GM12878 (cell line): ENCODE measurements at regions not wholly inside any gene's neighbourhood (a gene's known extent, or its start where the extent isn't known, plus 50 kb on each side); places are given as distances from the start of the nearest gene placed in this dataset.

Source experiments
- ATAC-seq: fragments of 200-7000 bp; cut with Tn5 transposase; 3 replicates; pipeline ENCODE4 v1.9.1; 2020; ENCODE audit warnings: mild to moderate bottlenecking, moderate library complexity
- BruUV-seq: library from RNA; stranded (reverse); fragments of 400-500 nt; replicated peaks from 2 replicates; lab custom pipeline; 2021; lab: Mats Ljungman, UMichigan
- CTCF ChIA-PET: fragments of 300-600 bp; sonication (Branson Sonifier 250); formaldehyde crosslinking; extraction: SDS; loops from one replicate; lab custom pipeline; 2021; ENCODE audit warnings: inconsistent platforms; lab: Yijun Ruan, JAX
- POLR2A ChIA-PET: fragments of 350-600 bp; formaldehyde crosslinking; extraction: SDS; loops from one replicate; lab custom pipeline; 2021; ENCODE audit warnings: inconsistent platforms; lab: Charles Lee
- RAD21 ChIA-PET: fragments of 300-600 bp; sonication (Branson Sonifier 250); formaldehyde crosslinking; loops from one replicate; lab custom pipeline; 2023; ENCODE audit warnings: antibody characterized with exemption; ENCODE audit not compliant: unreplicated experiment; lab: Charles Lee
- SMC1A ChIA-PET: fragments of 300-600 bp; sonication (Branson Sonifier 250); formaldehyde crosslinking; loops from one replicate; lab custom pipeline; 2023; ENCODE audit not compliant: unreplicated experiment, uncharacterized antibody; lab: Charles Lee
- DNase-seq: peaks from one replicate; pipeline ENCODE4 v3.0.0-alpha.2; 2011; ENCODE audit warnings: low read depth, low spot score
- FAIRE-seq: peaks from 3 replicates; lab custom pipeline; 2011; peaks lifted over from hg19 to GRCh38; lab: Jason Lieb, UNC
- H2AFZ ChIP-seq: 2 replicates; pipeline ENCODE4 v1.6.0; 2011; ENCODE audit warnings: low read depth, low read length, control low read depth; ENCODE audit not compliant: control insufficient read depth
- H3K27ac ChIP-seq: 2 replicates; pipeline ENCODE4 v1.5.1; 2011; ENCODE audit warnings: control low read depth; ENCODE audit not compliant: control insufficient read depth, insufficient read depth
- H3K27me3 ChIP-seq, 2 experiments: replicated peaks in 1 of 2; 2 replicates each; pipeline versions ENCODE4 v1.6.0 to v1.6.1; 2011; ENCODE audit warnings: low read length in 1 of 2; ENCODE audit not compliant: control insufficient read depth in 2 of 2, insufficient read depth in 2 of 2
- H3K36me3 ChIP-seq, 2 experiments: 2 replicates each; pipeline ENCODE4 v1.5.1; 2011; ENCODE audit warnings: low read length in 1 of 2; ENCODE audit not compliant: control insufficient read depth in 2 of 2, insufficient read depth in 2 of 2
- H3K4me1 ChIP-seq: 2 replicates; pipeline ENCODE4 v1.6.1; 2011; ENCODE audit warnings: mild to moderate bottlenecking, low read length, moderate library complexity, mixed read lengths; ENCODE audit not compliant: control insufficient read depth, insufficient read depth
- H3K4me2 ChIP-seq: 2 replicates; pipeline ENCODE4 v1.6.0; 2011; ENCODE audit warnings: control low read depth; ENCODE audit not compliant: control insufficient read depth, insufficient read depth
- H3K4me3 ChIP-seq: fragments of 200-600 bp; sonication (generic); 2 replicates; pipeline ENCODE4 v1.5.1; 2016
- H3K79me2 ChIP-seq: 2 replicates; pipeline ENCODE4 v1.6.0; 2011; ENCODE audit warnings: low read length; ENCODE audit not compliant: control insufficient read depth, insufficient read depth
- H3K9ac ChIP-seq: 2 replicates; pipeline ENCODE4 v1.8.0; 2011; ENCODE audit warnings: low read length, control low read depth, mixed read lengths; ENCODE audit not compliant: control insufficient read depth, insufficient read depth
- H3K9me3 ChIP-seq: replicated peaks from 3 replicates; pipeline ENCODE4 v1.5.1; 2011; ENCODE audit warnings: mild to moderate bottlenecking, low read length; ENCODE audit not compliant: control insufficient read depth, insufficient read depth
- H4K20me1 ChIP-seq: 2 replicates; pipeline ENCODE4 v1.6.0; 2011; ENCODE audit not compliant: control insufficient read depth, insufficient read depth
- ATF7 ChIP-seq: fragments of 450-650 bp; IDR thresholded peaks from 2 replicates; pipeline ENCODE4 v1.6.1; 2016; ENCODE audit warnings: low read depth, mild to moderate bottlenecking
- E4F1 ChIP-seq: fragments of 450-650 bp; IDR thresholded peaks from 2 replicates; pipeline ENCODE4 v1.6.1; 2018; ENCODE audit warnings: borderline replicate concordance, mild to moderate bottlenecking; ENCODE audit not compliant: partially characterized antibody
- FOXM1 ChIP-seq: IDR thresholded peaks from 2 replicates; pipeline ENCODE4 v1.6.1; 2012; ENCODE audit warnings: low read depth, mild to moderate bottlenecking, inconsistent platforms, low read length, moderate library complexity
- IKZF2 ChIP-seq, 2 experiments: fragments of 450-650 bp; IDR thresholded peaks; 2 replicates each; pipeline ENCODE4 v1.6.1; 2017; ENCODE audit warnings: mild to moderate bottlenecking in 2 of 2, moderate library complexity in 2 of 2
- MEF2A ChIP-seq: IDR thresholded peaks from 2 replicates; pipeline ENCODE4 v1.6.1; 2011; ENCODE audit warnings: low read depth, mild to moderate bottlenecking, low read length, moderate library complexity; ENCODE audit not compliant: insufficient read depth
- MTA3 ChIP-seq: IDR thresholded peaks from 2 replicates; pipeline ENCODE4 v1.6.1; 2012; ENCODE audit warnings: low read length, inconsistent platforms, borderline replicate concordance
- PML ChIP-seq: IDR thresholded peaks from 2 replicates; pipeline ENCODE4 v1.6.1; 2012; ENCODE audit warnings: low read length, inconsistent platforms
- POLR2AphosphoS5 ChIP-seq: IDR thresholded peaks from 2 replicates; pipeline ENCODE4 v1.6.1; 2011; ENCODE audit warnings: mild to moderate bottlenecking, low read length, inconsistent platforms
- SPI1 ChIP-seq: IDR thresholded peaks from 2 replicates; pipeline ENCODE4 v1.6.1; 2011; ENCODE audit warnings: low read depth, mild to moderate bottlenecking, low read length, moderate library complexity, borderline replicate concordance; ENCODE audit not compliant: insufficient read depth
- TBL1XR1 ChIP-seq: IDR thresholded peaks from 2 replicates; pipeline ENCODE4 v1.6.1; 2012; ENCODE audit warnings: low read depth, low read length, improper control_type of control experiment
- ZBTB4 ChIP-seq: fragments of 450-650 bp; formaldehyde crosslinking; IDR thresholded peaks from 2 replicates; pipeline ENCODE4 v1.4.0; 2022; ENCODE audit warnings: mild to moderate bottlenecking, moderate library complexity
- ZNF687 ChIP-seq: fragments of 450-650 bp; IDR thresholded peaks from 2 replicates; pipeline ENCODE4 v1.6.1; 2017; ENCODE audit warnings: mild to moderate bottlenecking, moderate library complexity
- ZSCAN29 ChIP-seq: fragments of 450-650 bp; IDR thresholded peaks from 2 replicates; pipeline ENCODE4 v1.6.1; 2017; ENCODE audit warnings: mild to moderate bottlenecking, moderate library complexity
- ZZZ3 ChIP-seq: IDR thresholded peaks from 2 replicates; pipeline ENCODE4 v1.6.1; 2011; ENCODE audit warnings: low read depth; ENCODE audit not compliant: control insufficient read depth, insufficient read length
- WGBS: methylation state at CpG from one replicate; pipeline ENCODE4 v1.1.6; 2016; ENCODE audit warnings: low lambda C conversion rate; ENCODE audit not compliant: insufficient replicate concordance, insufficient coverage; ENCODE audit errors: missing lambda C conversion rate; 5-methylcytosine and 5-hydroxymethylcytosine counted together
- in situ Hi-C: fragments of 300-500 bp; cut with MboI; formaldehyde crosslinking; loops from 9 replicates; pipeline ENCODE4 v1.14.3; 2018; ENCODE audit warnings: mixed read lengths
- intact Hi-C: fragments of 100-400 bp; cut with micrococcal nuclease; formaldehyde crosslinking; loops from one replicate; pipeline ENCODE4 v1.14.2; 2022; ENCODE audit not compliant: unreplicated experiment

- SMC1A ChIA-PET: no interaction called here
- no peaks in the 10 kb centered on the region for H3K79me2 ChIP-seq
- in situ Hi-C loops (no loop called here), intact Hi-C loops (no loop called here)
- WGBS: 10% methylated on average over 3 of the region's 3 CpGs
- H3K27ac ChIP-seq: no peak overlapping the region
- CTCF ChIA-PET: no interaction called here
- no peaks in the 10 kb centered on the region for H3K36me3 ChIP-seq
- no peaks in the 10 kb centered on the region for H3K9me3 ChIP-seq
- BruUV-seq: no TSS peak
- no peaks in the 10 kb centered on the region for H3K4me1 ChIP-seq
- no peaks in the 10 kb centered on the region for H3K27me3 ChIP-seq
- DNase-seq (no peak), FAIRE-seq (no peak), ATAC-seq (no peak)
- H3K4me2 ChIP-seq: no peak overlapping the region
- no peak overlapping the region for H2AFZ ChIP-seq
- H4K20me1 ChIP-seq: no peaks in the 10 kb centered on the region
- POLR2A ChIA-PET: no interaction called here
- H3K4me3 ChIP-seq: no peak overlapping the region
- no peak overlapping the region for H3K9ac ChIP-seq
- RAD21 ChIA-PET: no interaction called here
- no peak for TF ChIP-seq ZBTB4 (CRISPR knock-in tag)
- TF ChIP-seq MEF2A: no peak
- no peak for TF ChIP-seq TBL1XR1
- no peak for TF ChIP-seq ZSCAN29
- TF ChIP-seq POLR2AphosphoS5: no peak
- TF ChIP-seq MTA3: no peak
- TF ChIP-seq PML: no peak
- TF ChIP-seq ZZZ3: no peak
- no peak for TF ChIP-seq ATF7
- no peak for TF ChIP-seq IKZF2 (IDR thresholded peaks at IDR 0.05)
- no peak for TF ChIP-seq SPI1
- no peak for TF ChIP-seq ZNF687
- TF ChIP-seq FOXM1: no peak
- TF ChIP-seq E4F1: no peak
These were observed 392.9 kb downstream of the ZNF516 start for GRCh38 chr18:76102156-76102555.
